B cell (primary cell): ENCODE measurements at regions not wholly inside any gene's neighbourhood (a gene's known extent, or its start where the extent isn't known, plus 50 kb on each side); places are given as distances from the start of the nearest gene placed in this dataset.

Experiments used
- ATAC-seq: fragments of 200-7000 bp; cut with Tn5 transposase; one replicate; pipeline ENCODE4 v1.10.0; 2021; ENCODE audit warnings: low read depth, mild to moderate bottlenecking, moderate number of reproducible peaks, moderate library complexity
- CTCF ChIA-PET: fragments of 350-600 bp; sonication (Branson Sonifier 250); formaldehyde crosslinking; loops from one replicate; lab custom pipeline; 2021; ENCODE audit warnings: antibody characterized with exemption, inconsistent platforms; lab: Charles Lee
- POLR2A ChIA-PET: fragments of 350-600 bp; sonication (Branson Sonifier 250); formaldehyde crosslinking; loops from one replicate; lab custom pipeline; 2021; ENCODE audit warnings: antibody characterized with exemption; lab: Charles Lee
- DNase-seq: peaks from one replicate; pipeline ENCODE4 v3.0.0; 2013
- H2AFZ ChIP-seq: 2 replicates; pipeline ENCODE4 v1.6.1; 2012; ENCODE audit warnings: mild to moderate bottlenecking, low read depth, low read length; ENCODE audit not compliant: insufficient read depth, poor library complexity, severe bottlenecking
- H3K27ac ChIP-seq, 2 donors: 1 replicate in 1 of 2; 2 replicates in 1 of 2; pipeline ENCODE4 v1.5.1; 2012 to 2013; ENCODE audit warnings: low read length in 2 of 2, mild to moderate bottlenecking in 2 of 2, moderate library complexity in 1 of 2
- H3K27me3 ChIP-seq, 4 experiments: fragments of 200-600 bp in 1 of 4; sonication (generic) in 1 of 4; replicated peaks in 1 of 4; 1 replicate in 2 of 4; 2 replicates in 2 of 4; pipeline versions ENCODE4 v1.6.1 to v1.7.0; 2013 to 2016; ENCODE audit warnings: low read length in 3 of 4, mild to moderate bottlenecking in 2 of 4, mixed read lengths in 1 of 4, moderate library complexity in 1 of 4; ENCODE audit not compliant: insufficient read depth in 4 of 4, control insufficient read depth in 3 of 4; ENCODE audit errors: control extremely low read depth in 1 of 4
- H3K36me3 ChIP-seq, 2 experiments: replicated peaks in 1 of 2; 1 replicate in 1 of 2; 2 replicates in 1 of 2; pipeline versions ENCODE4 v1.6.1 to v1.7.1; 2013; ENCODE audit warnings: low read length in 1 of 2; ENCODE audit not compliant: insufficient read depth in 2 of 2, control insufficient read depth in 1 of 2; ENCODE audit errors: control extremely low read depth in 1 of 2, extremely low read depth in 1 of 2
- H3K4me1 ChIP-seq, 2 donors: fragments of 200-600 bp in 1 of 2; sonication (generic) in 1 of 2; 1 replicate in 1 of 2; 2 replicates in 1 of 2; pipeline versions ENCODE4 v1.5.1 to v1.6.1; 2013 to 2017; ENCODE audit warnings: low read length in 2 of 2; ENCODE audit not compliant: control insufficient read depth in 2 of 2, insufficient read depth in 2 of 2
- H3K4me2 ChIP-seq: replicated peaks from 2 replicates; pipeline ENCODE3; 2012; ENCODE audit warnings: mild to moderate bottlenecking, low read depth, low read length; ENCODE audit not compliant: poor library complexity, severe bottlenecking
- H3K4me3 ChIP-seq, 5 experiments: fragments of 200-600 bp in 1 of 5; sonication (generic) in 1 of 5; 1 replicate in 3 of 5; 2 replicates in 2 of 5; pipeline versions ENCODE4 v1.5.1 to v1.7.0; 2011 to 2016; ENCODE audit warnings: low read length in 4 of 5, mild to moderate bottlenecking in 4 of 5, low read depth in 2 of 5, control low read depth in 1 of 5, moderate library complexity in 1 of 5; ENCODE audit not compliant: insufficient read depth in 1 of 5; ENCODE audit errors: control extremely low read depth in 1 of 5, extremely low read depth in 1 of 5
- H3K79me2 ChIP-seq: fragments of 200-600 bp; sonication (generic); one replicate; pipeline ENCODE4 v1.6.0; 2016; ENCODE audit warnings: low read length; ENCODE audit not compliant: control insufficient read depth, insufficient read depth
- H3K9ac ChIP-seq: fragments of 200-600 bp; sonication (generic); 2 replicates; pipeline ENCODE4 v1.6.1; 2017; ENCODE audit warnings: mild to moderate bottlenecking, low read length, moderate library complexity
- H3K9me3 ChIP-seq, 3 donors: one replicate each; pipeline versions ENCODE4 v1.6.1 to v1.7.1; 2013; ENCODE audit warnings: low read length in 2 of 3; ENCODE audit not compliant: control insufficient read depth in 2 of 3, insufficient read depth in 1 of 3; ENCODE audit errors: control extremely low read depth in 1 of 3
- H4K20me1 ChIP-seq: 2 replicates; pipeline ENCODE4 v1.6.0; 2012; ENCODE audit warnings: mild to moderate bottlenecking, low read length; ENCODE audit not compliant: insufficient read depth, control insufficient read depth, poor library complexity, severe bottlenecking
- H3K27ac Mint-ChIP-seq: one replicate; pipeline ENCODE4 v1.8.0; 2021; ENCODE audit warnings: mixed read lengths
- H3K27me3 Mint-ChIP-seq: one replicate; pipeline ENCODE4 v1.8.0; 2021; ENCODE audit warnings: mixed read lengths
- H3K4me1 Mint-ChIP-seq: one replicate; pipeline ENCODE4 v1.8.0; 2021; ENCODE audit warnings: mixed read lengths
- H3K4me3 Mint-ChIP-seq: one replicate; pipeline ENCODE4 v1.8.0; 2021; ENCODE audit warnings: mixed read lengths
- H3K9me3 Mint-ChIP-seq: one replicate; pipeline ENCODE4 v1.8.0; 2022; ENCODE audit warnings: mixed read lengths; ENCODE audit not compliant: insufficient read depth
- CTCF ChIP-seq: fragments of 200-600 bp; IDR thresholded peaks from one replicate; pipeline ENCODE4 v1.8.0; 2022; ENCODE audit warnings: antibody characterized with exemption, mild to moderate bottlenecking
- EZH2 ChIP-seq: IDR thresholded peaks from 2 replicates; pipeline ENCODE4 v1.6.1; 2012; ENCODE audit warnings: borderline replicate concordance, low read depth, mild to moderate bottlenecking, moderate library complexity, low read length; ENCODE audit not compliant: insufficient read depth, poor library complexity, severe bottlenecking
- WGBS: methylation state at CpG from one replicate; pipeline ENCODE4 v1.1.5; 2013; ENCODE audit warnings: missing lambda C conversion rate; ENCODE audit not compliant: insufficient coverage; 5-methylcytosine and 5-hydroxymethylcytosine counted together
- intact Hi-C: fragments of 100-400 bp; cut with micrococcal nuclease; formaldehyde crosslinking; loops from one replicate; pipeline ENCODE4 v1.10.0; 2022

GRCh38 chr10:9828110-9828509, 1189.6 kb upstream of the CELF2 start:
- H3K9ac ChIP-seq = no peak overlapping the region
- H3K4me2 ChIP-seq = no peak overlapping the region

GRCh38 chr10:9833942-9834341, 1183.7 kb upstream of the CELF2 start:
- ChIA-PET CTCF (interaction anchor here (0.6 kb wide), 1 partner anchor 1724 kb away, joined by 3 read pairs; no protein-coding TSS in a partner anchor), POLR2A (no interaction called here)
- TF ChIP-seq EZH2 (no peak), CTCF (no peak)
- no peak for ATAC-seq
- intact Hi-C loops = no loop called here
- Mint-ChIP-seq H3K27ac (no peak overlapping the region), H3K4me1 (no peaks in the 10 kb centered on the region), H3K27me3 (no peaks in the 10 kb centered on the region), H3K9me3 (peaks cover 5% of the 10 kb centered on the region), H3K4me3 (no peak overlapping the region)
- H3K9me3 ChIP-seq = no peaks in the 10 kb centered on the region
- no peak overlapping the region for H3K9ac ChIP-seq
- no peak overlapping the region for H2AFZ ChIP-seq
- 100% methylated on average over 2 of the region's 3 CpGs for WGBS
- no peaks in the 10 kb centered on the region for H3K79me2 ChIP-seq
- DNase-seq = no peak
- no peak overlapping the region for H3K27ac ChIP-seq
- H3K4me1 ChIP-seq = no peaks in the 10 kb centered on the region
- H3K4me3 ChIP-seq = no peak overlapping the region
- no peaks in the 10 kb centered on the region for H4K20me1 ChIP-seq
- no peaks in the 10 kb centered on the region for H3K36me3 ChIP-seq
- H3K27me3 ChIP-seq = no peaks in the 10 kb centered on the region
- H3K4me2 ChIP-seq = no peak overlapping the region

More at GRCh38 chr10:9828110-9828509, 1189.6 kb upstream of the CELF2 start:
- no peak overlapping the region for H2AFZ ChIP-seq
- no peaks in the 10 kb centered on the region for H3K4me1 ChIP-seq
- intact Hi-C loops = no loop called here
- H3K4me3 ChIP-seq = no peak overlapping the region
- POLR2A ChIA-PET = no interaction called here
- H3K4me3 Mint-ChIP-seq = no peak overlapping the region
- H3K36me3 ChIP-seq = no peaks in the 10 kb centered on the region
- H3K27me3 ChIP-seq = no peaks in the 10 kb centered on the region
- no peak for ATAC-seq
- no peaks in the 10 kb centered on the region for H4K20me1 ChIP-seq
- CTCF ChIA-PET = no interaction called here
- no peak for TF ChIP-seq EZH2
- TF ChIP-seq CTCF = no peak
- H3K27me3 Mint-ChIP-seq = no peaks in the 10 kb centered on the region
- no peak for DNase-seq
- WGBS = no CpG with 5 or more reads among the region's 4 CpGs
- no peak overlapping the region for H3K27ac ChIP-seq
- no peaks in the 10 kb centered on the region for H3K4me1 Mint-ChIP-seq
- no peaks in the 10 kb centered on the region for H3K79me2 ChIP-seq
- H3K9me3 ChIP-seq = no peaks in the 10 kb centered on the region
- no peak overlapping the region for H3K27ac Mint-ChIP-seq
- no peaks in the 10 kb centered on the region for H3K9me3 Mint-ChIP-seq
